OCI-LY7 (cell line): ENCODE measurements at regions not wholly inside any gene's neighbourhood (a gene's known extent, or its start where the extent isn't known, plus 50 kb on each side); places are given as distances from the start of the nearest gene placed in this dataset.
"Not testable (repeated sequence)": the region's sequence is repeated elsewhere in the genome, so short reads cannot be mapped to it uniquely, and the experiment has no call there.

Experiments used
- BruUV-seq: library from RNA; stranded (reverse); fragments of 400-500 nt; replicated peaks from 2 replicates; lab custom pipeline; 2021; lab: Mats Ljungman, UMichigan
- CTCF ChIA-PET: fragments of 300-600 bp; sonication (Branson Sonifier 250); formaldehyde crosslinking; loops from one replicate; lab custom pipeline; 2022; ENCODE audit warnings: antibody characterized with exemption; ENCODE audit not compliant: unreplicated experiment; lab: Charles Lee
- POLR2A ChIA-PET: fragments of 300-600 bp; sonication (Branson Sonifier 250); formaldehyde crosslinking; loops from one replicate; lab custom pipeline; 2022; ENCODE audit warnings: antibody characterized with exemption; lab: Charles Lee
- DNase-seq: peaks from one replicate; pipeline ENCODE4 v3.0.0-alpha.2; 2015; ENCODE audit warnings: low spot score
- H2AFZ ChIP-seq: fragments of 200-600 bp; sonication (generic), shearing (Covaris generic); 2 replicates; pipeline ENCODE4 v1.6.1; 2014; ENCODE audit warnings: mild to moderate bottlenecking, antibody characterized with exemption, low read length, moderate library complexity
- H3K27ac ChIP-seq: fragments of 200-600 bp; sonication (generic); 2 replicates; pipeline ENCODE4 v1.5.1; 2014; ENCODE audit warnings: mixed run types, low read depth, mild to moderate bottlenecking, moderate library complexity, low read length, inconsistent platforms; ENCODE audit not compliant: poor library complexity, severe bottlenecking
- H3K36me3 ChIP-seq: fragments of 200-600 bp; sonication (generic); 2 replicates; pipeline ENCODE4 v1.6.1; 2014; ENCODE audit warnings: mild to moderate bottlenecking, antibody characterized with exemption, low read length, moderate library complexity, mixed read lengths; ENCODE audit not compliant: insufficient read depth
- H3K4me1 ChIP-seq: fragments of 200-600 bp; sonication (generic); 2 replicates; pipeline ENCODE4 v1.5.1; 2014; ENCODE audit warnings: mild to moderate bottlenecking, low read length; ENCODE audit not compliant: insufficient read depth, poor library complexity, severe bottlenecking
- H3K4me2 ChIP-seq: fragments of 200-600 bp; sonication (generic); 2 replicates; pipeline ENCODE4 v1.6.1; 2014; ENCODE audit warnings: mild to moderate bottlenecking, low read length
- H3K4me3 ChIP-seq: fragments of 200-600 bp; sonication (generic); 2 replicates; pipeline ENCODE4 v1.5.1; 2014; ENCODE audit warnings: mild to moderate bottlenecking, low read depth, low read length; ENCODE audit not compliant: poor library complexity, severe bottlenecking
- H3K79me2 ChIP-seq: fragments of 200-600 bp; sonication (generic); 2 replicates; pipeline ENCODE4 v1.6.1; 2016; ENCODE audit warnings: low read depth, mild to moderate bottlenecking, low read length, moderate library complexity, mixed read lengths; ENCODE audit not compliant: insufficient read depth
- H3K9me2 ChIP-seq: fragments of 200-600 bp; sonication (generic); 2 replicates; pipeline ENCODE4 v1.6.1; 2016; ENCODE audit warnings: mild to moderate bottlenecking, low read length, mixed read lengths; ENCODE audit not compliant: insufficient read depth
- H3K9me3 ChIP-seq: fragments of 200-600 bp; sonication (generic); 2 replicates; pipeline ENCODE4 v1.6.1; 2014; ENCODE audit warnings: mild to moderate bottlenecking, mixed run types, low read length, mixed read lengths
- H4K20me1 ChIP-seq: fragments of 200-600 bp; sonication (generic); 2 replicates; pipeline ENCODE4 v1.6.1; 2014; ENCODE audit warnings: mild to moderate bottlenecking, antibody characterized with exemption, low read length, moderate library complexity, mixed read lengths; ENCODE audit not compliant: insufficient read depth
- CTCF ChIP-seq: fragments of 200-600 bp; sonication (generic); conservative IDR thresholded peaks from 2 replicates; pipeline ENCODE4 v1.5.1; 2014; ENCODE audit warnings: mild to moderate bottlenecking, antibody characterized with exemption, low read length, moderate library complexity, mixed read lengths
- EZH2phosphoT487 ChIP-seq: fragments of 200-600 bp; sonication (generic); IDR thresholded peaks from 2 replicates; pipeline ENCODE4 v1.6.1; 2018; ENCODE audit warnings: low read depth, borderline replicate concordance, mild to moderate bottlenecking, mixed run types, antibody characterized with exemption, low read length, moderate library complexity, mixed read lengths
- intact Hi-C: fragments of 100-400 bp; cut with micrococcal nuclease; formaldehyde crosslinking; loops from one replicate; pipeline ENCODE4 v1.10.0; 2022; ENCODE audit not compliant: unreplicated experiment

DNA sequence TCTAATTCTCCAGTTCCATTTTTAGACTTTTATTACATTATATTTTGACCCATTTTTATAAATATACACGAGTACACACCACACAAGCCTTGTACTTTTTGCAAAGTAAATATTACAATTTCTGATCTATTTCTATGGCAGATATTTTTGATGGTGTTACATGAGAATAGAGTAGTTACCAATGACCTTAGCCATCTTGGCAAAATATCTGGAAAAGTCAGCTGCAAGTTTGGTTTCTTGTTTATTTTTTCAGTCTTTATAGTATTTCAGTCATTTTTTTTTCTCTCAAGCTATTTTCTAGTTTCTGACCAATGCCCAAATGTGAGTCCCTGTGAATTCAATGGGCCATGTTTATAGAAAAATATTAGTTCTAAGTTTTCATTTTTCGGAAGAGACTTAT, 64.0 kb upstream of the TMC1 start:
- POLR2A ChIA-PET = interaction anchor here (0.6 to 0.7 kb wide), 2 partner anchors 754 to 1531 kb away, joined by 4 read pairs; no protein-coding TSS in a partner anchor
- intact Hi-C loops = no loop called here

GRCh38 chr9:72454871-72455491, 66.4 kb upstream of the TMC1 start:
- TF ChIP-seq CTCF = no peak
- no peak for TF ChIP-seq EZH2phosphoT487
- Histone ChIP-seq H2AFZ (no peak overlapping the region), H4K20me1 (no peaks in the 10 kb centered on the region), H3K4me2 (no peak overlapping the region), H3K4me3 (no peak overlapping the region), H3K9me3 (no peaks in the 10 kb centered on the region), H3K4me1 (no peaks in the 10 kb centered on the region), H3K79me2 (no peaks in the 10 kb centered on the region), H3K36me3 (no peaks in the 10 kb centered on the region), H3K27ac (no peak overlapping the region), H3K9me2 (no peaks in the 10 kb centered on the region)
- BruUV-seq = no TSS peak
- intact Hi-C loops = no loop called here
- CTCF ChIA-PET = no interaction called here
- POLR2A ChIA-PET = interaction anchor here (0.7 kb wide), 1 partner anchor 1959 kb away, joined by 3 read pairs; no protein-coding TSS in a partner anchor
- no peak for DNase-seq

More for the DNA sequence above, 64.0 kb upstream of the TMC1 start:
- no TSS peak for BruUV-seq
- CTCF ChIA-PET = no interaction called here
- Histone ChIP-seq H3K79me2 (no peaks in the 10 kb centered on the region), H3K4me2 (no peak overlapping the region), H3K4me1 (no peaks in the 10 kb centered on the region), H3K4me3 (no peak overlapping the region), H3K9me2 (no peaks in the 10 kb centered on the region), H3K9me3 (no peaks in the 10 kb centered on the region), H3K27ac (no peak overlapping the region), H3K36me3 (no peaks in the 10 kb centered on the region), H4K20me1 (no peaks in the 10 kb centered on the region), H2AFZ (no peak overlapping the region)
- TF ChIP-seq EZH2phosphoT487 (no peak), CTCF (no peak)
- DNase-seq = no peak

DNA sequence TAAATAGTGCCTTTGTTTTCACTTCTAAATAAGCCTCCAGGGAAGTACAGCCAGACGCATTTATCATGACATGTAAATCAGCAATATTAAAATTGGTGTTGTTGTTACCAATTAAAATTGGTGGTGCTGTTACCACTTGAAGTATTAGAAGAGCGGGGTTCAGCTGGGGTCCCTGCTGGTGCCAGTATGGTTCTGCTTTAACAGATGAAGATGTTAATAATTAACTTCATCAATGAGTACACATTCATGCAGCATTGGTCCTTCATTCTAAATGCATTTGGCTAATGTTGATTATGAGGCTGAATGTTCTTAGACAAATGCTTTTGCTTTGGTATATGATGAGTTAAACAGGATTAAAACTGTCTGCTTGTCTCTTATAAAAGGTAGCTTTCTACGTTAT, 67.6 kb upstream of the TMC1 start:
- Histone ChIP-seq H3K79me2 (no peaks in the 10 kb centered on the region), H4K20me1 (no peaks in the 10 kb centered on the region), H3K36me3 (no peaks in the 10 kb centered on the region), H3K27ac (no peak overlapping the region), H3K4me3 (no peak overlapping the region), H3K9me2 (no peaks in the 10 kb centered on the region), H3K9me3 (no peaks in the 10 kb centered on the region), H3K4me2 (no peak overlapping the region), H3K4me1 (no peaks in the 10 kb centered on the region), H2AFZ (no peak overlapping the region)
- ChIA-PET CTCF (no interaction called here), POLR2A (no interaction called here)
- no TSS peak for BruUV-seq
- DNase-seq = no peak
- intact Hi-C loops = no loop called here
- TF ChIP-seq CTCF (no peak), EZH2phosphoT487 (no peak)

GRCh38 chr9:72446241-72446640, 75.2 kb upstream of the TMC1 start:
- H3K27ac ChIP-seq, H3K4me3 ChIP-seq, H3K4me2 ChIP-seq, intact Hi-C loops, CTCF ChIA-PET, H3K4me1 ChIP-seq, H4K20me1 ChIP-seq, H3K9me3 ChIP-seq, H3K9me2 ChIP-seq, BruUV-seq, H3K79me2 ChIP-seq, H3K36me3 ChIP-seq, H2AFZ ChIP-seq, DNase-seq, POLR2A ChIA-PET: not testable (repeated sequence)
